ENCODE measurements at regions not wholly inside any gene's neighbourhood (a gene's known extent, or its start where the extent isn't known, plus 50 kb on each side); places are given as distances from the start of the nearest gene placed in this dataset.

DNA sequence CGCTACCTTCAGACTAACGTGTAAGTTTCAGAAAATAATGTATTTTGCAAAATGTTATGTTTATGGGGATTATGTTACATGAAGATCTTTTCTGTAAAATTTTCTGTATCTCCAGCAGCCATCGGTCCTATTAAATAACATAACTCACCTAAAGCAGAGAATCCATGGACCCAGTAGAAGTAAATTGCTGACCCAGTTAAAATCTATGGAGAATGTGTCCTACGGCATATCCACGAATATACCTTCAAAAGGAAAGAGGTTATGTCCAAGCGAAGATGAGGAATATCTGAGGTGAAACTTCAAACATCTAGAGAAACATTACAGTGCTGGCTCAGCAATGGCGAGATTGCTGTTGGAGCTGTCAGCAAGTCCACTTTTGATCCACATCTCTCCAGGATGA is 492.2 kb upstream of the ADAMTS16 start:
- TF ChIP-seq, protein P1, sequence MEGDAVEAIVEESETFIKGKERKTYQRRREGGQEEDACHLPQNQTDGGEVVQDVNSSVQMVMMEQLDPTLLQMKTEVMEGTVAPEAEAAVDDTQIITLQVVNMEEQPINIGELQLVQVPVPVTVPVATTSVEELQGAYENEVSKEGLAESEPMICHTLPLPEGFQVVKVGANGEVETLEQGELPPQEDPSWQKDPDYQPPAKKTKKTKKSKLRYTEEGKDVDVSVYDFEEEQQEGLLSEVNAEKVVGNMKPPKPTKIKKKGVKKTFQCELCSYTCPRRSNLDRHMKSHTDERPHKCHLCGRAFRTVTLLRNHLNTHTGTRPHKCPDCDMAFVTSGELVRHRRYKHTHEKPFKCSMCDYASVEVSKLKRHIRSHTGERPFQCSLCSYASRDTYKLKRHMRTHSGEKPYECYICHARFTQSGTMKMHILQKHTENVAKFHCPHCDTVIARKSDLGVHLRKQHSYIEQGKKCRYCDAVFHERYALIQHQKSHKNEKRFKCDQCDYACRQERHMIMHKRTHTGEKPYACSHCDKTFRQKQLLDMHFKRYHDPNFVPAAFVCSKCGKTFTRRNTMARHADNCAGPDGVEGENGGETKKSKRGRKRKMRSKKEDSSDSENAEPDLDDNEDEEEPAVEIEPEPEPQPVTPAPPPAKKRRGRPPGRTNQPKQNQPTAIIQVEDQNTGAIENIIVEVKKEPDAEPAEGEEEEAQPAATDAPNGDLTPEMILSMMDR (conservative IDR thresholded peaks at IDR 0.05; ENCODE audit: control insufficient read depth, insufficient read depth, low read depth, low read length), result no peak
- no peak overlapping the region for H3K4me3 ChIP-seq (ENCODE audit: control insufficient read depth, low read depth, low read length)

GRCh38 chr5:4651806-4652565 is 488.1 kb upstream of the ADAMTS16 start:
- no peak overlapping the region for H3K4me3 ChIP-seq (ENCODE audit: control insufficient read depth, low read depth, low read length)
- DNase-seq (ENCODE audit: low read depth), result no peak
- TF ChIP-seq, protein P1 (conservative IDR thresholded peaks at IDR 0.05; ENCODE audit: control insufficient read depth, insufficient read depth, low read depth, low read length), result no peak

More for the DNA sequence above, 492.2 kb upstream of the ADAMTS16 start:
- DNase-seq (ENCODE audit: low read depth), result no peak

GRCh38 chr5:4653475-4653874 is 486.7 kb upstream of the ADAMTS16 start:
- TF ChIP-seq, protein P1 (conservative IDR thresholded peaks at IDR 0.05; ENCODE audit: control insufficient read depth, insufficient read depth, low read depth, low read length), result no peak
- DNase-seq (ENCODE audit: low read depth), result no peak
- no peak overlapping the region for H3K4me3 ChIP-seq (ENCODE audit: control insufficient read depth, low read depth, low read length)

DNA sequence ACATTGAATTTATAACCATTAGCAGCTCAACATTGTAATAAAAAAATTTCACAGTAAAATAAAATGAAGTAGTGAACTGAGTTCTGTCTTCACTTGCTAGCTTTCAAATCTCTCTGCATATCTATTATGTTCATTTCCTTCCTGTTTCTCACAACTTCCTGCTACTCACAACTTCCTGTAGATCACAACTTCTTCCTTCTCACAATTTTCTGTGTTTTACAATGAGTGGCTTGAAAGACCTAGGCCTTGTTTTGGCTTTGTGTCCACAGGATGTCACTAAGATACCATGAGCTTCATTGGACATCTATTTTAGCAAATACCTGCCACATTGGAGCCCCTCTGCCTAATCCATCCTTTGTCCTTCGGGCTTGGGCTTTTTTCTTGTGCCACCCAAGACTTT is 480.3 kb upstream of the ADAMTS16 start:
- H3K4me3 ChIP-seq (ENCODE audit: control insufficient read depth, low read depth, low read length), result no peak overlapping the region
- TF ChIP-seq, protein P1 (conservative IDR thresholded peaks at IDR 0.05; ENCODE audit: control insufficient read depth, insufficient read depth, low read depth, low read length), result no peak
- DNase-seq (ENCODE audit: low read depth), result no peak

DNA sequence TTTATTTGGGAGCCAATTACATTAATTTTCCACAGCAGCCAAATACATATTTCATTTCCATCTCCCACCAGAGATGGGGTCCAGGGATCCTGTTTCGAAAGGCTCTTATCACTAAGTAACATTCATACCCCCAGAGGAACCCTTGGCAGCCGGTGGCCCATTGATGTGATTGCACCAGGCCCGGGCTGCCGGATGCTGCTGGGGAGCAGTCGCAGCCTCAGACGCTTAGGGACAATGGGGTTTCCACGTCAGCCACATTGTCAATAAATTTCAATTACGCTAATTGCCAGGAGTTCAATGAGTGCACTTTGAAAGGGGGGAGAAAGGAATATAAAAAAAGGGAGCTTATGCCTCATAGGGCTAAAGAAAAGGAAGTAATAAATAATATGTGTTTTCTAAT is 478.8 kb upstream of the ADAMTS16 start:
- no peak for DNase-seq (ENCODE audit: low read depth)
- TF ChIP-seq, protein P1 (conservative IDR thresholded peaks at IDR 0.05; ENCODE audit: control insufficient read depth, insufficient read depth, low read depth, low read length), result no peak
- no peak overlapping the region for H3K4me3 ChIP-seq (ENCODE audit: control insufficient read depth, low read depth, low read length)

GRCh38 chr5:4661836-4662235 is 478.3 kb upstream of the ADAMTS16 start:
- H3K4me3 ChIP-seq (ENCODE audit: control insufficient read depth, low read depth, low read length), result no peak overlapping the region
- TF ChIP-seq, protein P1 (conservative IDR thresholded peaks at IDR 0.05; ENCODE audit: control insufficient read depth, insufficient read depth, low read depth, low read length), result no peak
- DNase-seq (ENCODE audit: low read depth), result no peak
